K562 (cell line): ENCODE measurements at regions not wholly inside any gene's neighbourhood (a gene's known extent, or its start where the extent isn't known, plus 50 kb on each side); places are given as distances from the start of the nearest gene placed in this dataset.

ENCODE experiments used
- ATAC-seq: fragments of 200-7000 bp; cut with Tn5 transposase; 3 replicates; pipeline ENCODE4 v1.9.1; 2020; ENCODE audit warnings: moderate library complexity
- BruUV-seq: library from RNA; stranded (reverse); fragments of 400-500 nt; replicated peaks from 2 replicates; lab custom pipeline; 2021; lab: Mats Ljungman, UMichigan
- CTCF ChIA-PET: fragments of 300-600 bp; formaldehyde crosslinking; extraction: SDS; loops from one replicate; lab custom pipeline; 2021; ENCODE audit warnings: low intra/inter-chr PET ratio; lab: Yijun Ruan, JAX
- POLR2A ChIA-PET: fragments of 300-600, 350-650 bp; sonication (Branson Sonifier 250); formaldehyde crosslinking; extraction: SDS; loops from one replicate; lab custom pipeline; 2021; ENCODE audit warnings: antibody characterized with exemption, inconsistent platforms; lab: Yijun Ruan, JAX
- DNase-seq, 4 experiments: peaks; one replicate each; pipeline versions ENCODE4 v3.0.0 to v3.0.0-alpha.2; 2011 to 2018; ENCODE audit warnings: low spot score in 3 of 4, mixed read lengths in 3 of 4; ENCODE audit errors: extremely low read depth in 1 of 4
- FAIRE-seq: peaks from 2 replicates; lab custom pipeline; 2011; peaks lifted over from hg19 to GRCh38; lab: Jason Lieb, UNC
- H2AFZ ChIP-seq: 2 replicates; pipeline ENCODE4 v1.6.0; 2011; ENCODE audit warnings: low read depth, low read length, control low read depth, inconsistent platforms
- H3K27ac ChIP-seq: fragments of 200-600 bp; 3 replicates; pipeline ENCODE4 v1.8.0; 2011; ENCODE audit warnings: low read depth, mild to moderate bottlenecking, control low read depth, inconsistent platforms, low read length, moderate library complexity, mixed read lengths; ENCODE audit errors: extremely low read depth
- H3K27me3 ChIP-seq, 2 experiments: fragments of 300-600 bp in 1 of 2; 2 replicates in 1 of 2; 3 replicates in 1 of 2; pipeline versions ENCODE4 v1.6.0 to v1.8.0; 2011; ENCODE audit warnings: inconsistent platforms in 2 of 2, low read length in 2 of 2, mild to moderate bottlenecking in 1 of 2, mixed read lengths in 1 of 2, moderate library complexity in 1 of 2; ENCODE audit not compliant: control insufficient read depth in 2 of 2, insufficient read depth in 2 of 2
- H3K36me3 ChIP-seq: fragments of 300-600 bp; 3 replicates; pipeline ENCODE4 v1.8.0; 2011; ENCODE audit warnings: mild to moderate bottlenecking, low read length, inconsistent platforms; ENCODE audit not compliant: control insufficient read depth, insufficient read depth
- H3K4me1 ChIP-seq, 2 experiments: fragments of 200-600 bp in 1 of 2; replicated peaks in 1 of 2; 2 replicates in 1 of 2; 3 replicates in 1 of 2; pipeline versions ENCODE4 v1.5.1 to v1.8.0; 2011; ENCODE audit warnings: inconsistent platforms in 2 of 2, low read length in 2 of 2, mild to moderate bottlenecking in 1 of 2, mixed read lengths in 1 of 2, moderate library complexity in 1 of 2; ENCODE audit not compliant: control insufficient read depth in 2 of 2, insufficient read depth in 2 of 2
- H3K4me2 ChIP-seq: 2 replicates; pipeline ENCODE4 v1.6.1; 2011; ENCODE audit warnings: low read length, control low read depth, inconsistent platforms, mixed read lengths; ENCODE audit not compliant: insufficient read depth
- H3K4me3 ChIP-seq: fragments of 200-600 bp; sonication (generic), shearing (Covaris generic); 2 replicates; pipeline ENCODE4 v1.5.1; 2016; ENCODE audit warnings: control low read depth, inconsistent platforms
- H3K79me2 ChIP-seq: fragments of 200-600 bp; 3 replicates; pipeline ENCODE4 v1.8.0; 2011; ENCODE audit warnings: low read length, inconsistent platforms; ENCODE audit not compliant: control insufficient read depth, insufficient read depth
- H3K9ac ChIP-seq, 2 experiments: 2 replicates each; pipeline versions ENCODE4 v1.6.0 to v1.6.1; 2011; ENCODE audit warnings: low read depth in 2 of 2, low read length in 2 of 2, control low read depth in 1 of 2, inconsistent platforms in 1 of 2, mild to moderate bottlenecking in 1 of 2, mixed read lengths in 1 of 2; ENCODE audit not compliant: insufficient read depth in 1 of 2
- H3K9me1 ChIP-seq: one replicate; pipeline ENCODE4 v1.6.0; 2011; ENCODE audit warnings: inconsistent platforms, mild to moderate bottlenecking, low read length, moderate library complexity; ENCODE audit not compliant: control insufficient read depth, insufficient read depth
- H3K9me3 ChIP-seq: replicated peaks from 2 replicates; pipeline ENCODE4 v1.5.1; 2011; ENCODE audit warnings: low read depth, low read length, inconsistent platforms; ENCODE audit not compliant: control insufficient read depth, insufficient read depth
- H4K20me1 ChIP-seq: replicated peaks from 2 replicates; pipeline ENCODE4 v1.6.1; 2011; ENCODE audit warnings: low read length, inconsistent platforms, mixed read lengths; ENCODE audit not compliant: control insufficient read depth, insufficient read depth
- BRF2 ChIP-seq: IDR thresholded peaks from 3 replicates; pipeline ENCODE4 v1.6.1; 2011; ENCODE audit warnings: borderline replicate concordance, mild to moderate bottlenecking; ENCODE audit not compliant: insufficient read length, insufficient read depth
- CREB3L1 ChIP-seq: fragments of 450-650 bp; IDR thresholded peaks from 2 replicates; pipeline ENCODE4 v1.6.1; 2014; ENCODE audit warnings: low read depth, mild to moderate bottlenecking, moderate library complexity, borderline replicate concordance
- ZBTB40 ChIP-seq, 2 experiments: fragments of 450-650 bp in 1 of 2; sonication (generic) in 1 of 2; formaldehyde crosslinking in 1 of 2; IDR thresholded peaks; 2 replicates each; pipeline versions ENCODE4 v1.7.1 to v1.9.0; 2016 to 2022; ENCODE audit warnings: inconsistent platforms in 1 of 2, mild to moderate bottlenecking in 1 of 2, missing genetic modification reagents in 1 of 2
- ZNF449 ChIP-seq: fragments of 250-450 bp; sonication (Bioruptor Pico); IDR thresholded peaks from 2 replicates; pipeline ENCODE4 v1.8.0; 2022; ENCODE audit warnings: moderate library complexity, mild to moderate bottlenecking, inconsistent platforms
- whole genome bisulfite sequencing: fragments of 100-300 bp; shearing (Covaris generic); methylation state at CpG from one replicate; pipeline ENCODE4 v1.1.6; 2016; ENCODE audit warnings: low coverage, mixed read lengths; ENCODE audit not compliant: insufficient coverage; ENCODE audit errors: missing lambda C conversion rate; 5-methylcytosine and 5-hydroxymethylcytosine counted together
- in situ Hi-C: fragments of 300-500 bp; cut with MboI; formaldehyde crosslinking; loops from 4 replicates; pipeline ENCODE4 v1.15.0; 2018; ENCODE audit warnings: inconsistent platforms, mixed read lengths
- intact Hi-C: fragments of 100-400 bp; cut with micrococcal nuclease; formaldehyde crosslinking; loops from 2 replicates; pipeline ENCODE4 v1.14.2; 2022

GRCh38 chr12:58286353-58286752 is 345.0 kb downstream of the ATP23 start (continued):
- TF ChIP-seq CREB3L1 (no peak), ZNF449 (CRISPR knock-in tag) (no peak)

- Histone ChIP-seq H3K9me1 (no peaks in the 10 kb centered on the region), H3K9me3 (no peaks in the 10 kb centered on the region), H3K4me3 (no peak overlapping the region), H4K20me1 (no peaks in the 10 kb centered on the region), H3K36me3 (no peaks in the 10 kb centered on the region), H3K4me1 (no peaks in the 10 kb centered on the region), H3K79me2 (no peaks in the 10 kb centered on the region), H2AFZ (no peak overlapping the region), H3K9ac (no peak overlapping the region), H3K27me3 (no peaks in the 10 kb centered on the region), H3K4me2 (no peak overlapping the region), H3K27ac (no peak overlapping the region)
- ChIA-PET POLR2A (no interaction called here), CTCF (no interaction called here)
- in situ Hi-C loops: no loop called here
- DNase-seq (no peak), FAIRE-seq (no peak), ATAC-seq (no peak)
- no TSS peak for BruUV-seq
- intact Hi-C loops: no loop called here
- WGBS: 7% methylated on average over 2 of the region's 6 CpGs
- no peak for TF ChIP-seq ZBTB40 (IDR thresholded peaks at IDR 0.05)
- TF ChIP-seq ZBTB40 (CRISPR knock-in tag; IDR thresholded peaks at IDR 0.05): no peak
- no peak for TF ChIP-seq BRF2
Measured at GRCh38 chr12:58288190-58288589, 346.8 kb downstream of the ATP23 start.
